ENCODE measurements at regions not wholly inside any gene's neighbourhood (a gene's known extent, or its start where the extent isn't known, plus 50 kb on each side); places are given as distances from the start of the nearest gene placed in this dataset.

- no peak overlapping the region for H3K27ac ChIP-seq
- no peak for TF ChIP-seq CTCF (conservative IDR thresholded peaks at IDR 0.05; ENCODE audit: low read depth)
- ChIA-PET POLR2A (ENCODE audit: low non-redundant PET) (no interaction called here), CTCF (interaction anchor here (0.7 kb wide), 1 partner anchor 93 kb away, joined by 3 read pairs; no protein-coding TSS in a partner anchor)
- no peak for DNase-seq (ENCODE audit: low spot score)
Observed at GRCh38 chr2:188762151-188762550, 212.0 kb upstream of the COL3A1 start.

- H3K27ac ChIP-seq: no peak overlapping the region
- peak; percentile 1 for DNase-seq (ENCODE audit: low spot score)
Observed at GRCh38 chr2:188765522-188766470, 208.4 kb upstream of the COL3A1 start.

GRCh38 chr2:188766471-188766856 is 207.7 kb upstream of the COL3A1 start:
- no peak for DNase-seq (ENCODE audit: low spot score)
- TF ChIP-seq CTCF (conservative IDR thresholded peaks at IDR 0.05; ENCODE audit: low read depth): no peak
- POLR2A ChIA-PET (ENCODE audit: low non-redundant PET): no interaction called here
- CTCF ChIA-PET: no interaction called here
- H3K27ac ChIP-seq: no peak overlapping the region

More at GRCh38 chr2:188765522-188766470, 208.4 kb upstream of the COL3A1 start:
- no peak for TF ChIP-seq CTCF (conservative IDR thresholded peaks at IDR 0.05; ENCODE audit: low read depth)
- ChIA-PET CTCF (no interaction called here), POLR2A (ENCODE audit: low non-redundant PET) (no interaction called here)

GRCh38 chr2:188767176-188767575 is 207.0 kb upstream of the COL3A1 start:
- ChIA-PET CTCF (no interaction called here), POLR2A (ENCODE audit: low non-redundant PET) (no interaction called here)
- DNase-seq (ENCODE audit: low spot score): no peak
- TF ChIP-seq CTCF (conservative IDR thresholded peaks at IDR 0.05; ENCODE audit: low read depth): no peak
- no peak overlapping the region for H3K27ac ChIP-seq

- no peak for TF ChIP-seq CTCF (conservative IDR thresholded peaks at IDR 0.05; ENCODE audit: low read depth)
- H3K27ac ChIP-seq: no peak overlapping the region
- DNase-seq (ENCODE audit: low spot score): no peak
- ChIA-PET CTCF (no interaction called here), POLR2A (ENCODE audit: low non-redundant PET) (no interaction called here)
Observed at GRCh38 chr2:188770296-188770695, 203.9 kb upstream of the COL3A1 start.

GRCh38 chr2:188773075-188773474 is 201.1 kb upstream of the COL3A1 start:
- TF ChIP-seq CTCF (conservative IDR thresholded peaks at IDR 0.05; ENCODE audit: low read depth): no peak
- ChIA-PET CTCF (no interaction called here), POLR2A (ENCODE audit: low non-redundant PET) (no interaction called here)
- H3K27ac ChIP-seq: no peak overlapping the region
- DNase-seq (ENCODE audit: low spot score): peak; percentile 5

Data from RWPE1 (cell line).